HG03342 (cell line): ENCODE measurements at regions not wholly inside any gene's neighbourhood (a gene's known extent, or its start where the extent isn't known, plus 50 kb on each side); places are given as distances from the start of the nearest gene placed in this dataset.

ENCODE experiments used
- ATAC-seq: cut with Tn5 transposase; IDR thresholded peaks from one replicate; pipeline ENCODE4 v1.9.1; 2021; ENCODE audit warnings: mild to moderate bottlenecking, moderate library complexity; ENCODE audit not compliant: unreplicated experiment

- no peak for ATAC-seq
These were observed 474.8 kb upstream of the TBX3 start for GRCh38 chr12:115158816-115159215.

- no peak for ATAC-seq
These were observed 472.0 kb upstream of the TBX3 start for GRCh38 chr12:115155665-115156645.

GRCh38 chr12:115149685-115150378 lies 465.9 kb upstream of the TBX3 start:
- no peak for ATAC-seq

GRCh38 chr12:115149279-115149678 lies 465.3 kb upstream of the TBX3 start:
- no peak for ATAC-seq

GRCh38 chr12:115147916-115148315 lies 463.9 kb upstream of the TBX3 start:
- no peak for ATAC-seq

GRCh38 chr12:115146453-115146852 lies 462.5 kb upstream of the TBX3 start:
- ATAC-seq, result no peak

- no peak for ATAC-seq
These were observed 460.4 kb upstream of the TBX3 start for GRCh38 chr12:115144425-115144824.

GRCh38 chr12:115140981-115141655 lies 457.1 kb upstream of the TBX3 start:
- no peak for ATAC-seq

- no peak for ATAC-seq
These were observed 454.0 kb upstream of the TBX3 start for GRCh38 chr12:115137812-115138521.

GRCh38 chr12:115135800-115136211 lies 451.8 kb upstream of the TBX3 start:
- ATAC-seq, result no peak

- ATAC-seq, result no peak
These were observed 450.3 kb upstream of the TBX3 start for GRCh38 chr12:115134298-115134697.

- ATAC-seq, result no peak
These were observed 448.9 kb upstream of the TBX3 start for GRCh38 chr12:115132905-115133304.

GRCh38 chr12:115132145-115132544 lies 448.2 kb upstream of the TBX3 start:
- ATAC-seq, result no peak

- ATAC-seq, result no peak
These were observed 445.8 kb upstream of the TBX3 start for GRCh38 chr12:115129727-115130126.

- no peak for ATAC-seq
These were observed 437.1 kb upstream of the TBX3 start for GRCh38 chr12:115121053-115121452.

- ATAC-seq, result no peak
These were observed 434.3 kb upstream of the TBX3 start for GRCh38 chr12:115118177-115118724.

- ATAC-seq, result no peak
These were observed 430.2 kb upstream of the TBX3 start for GRCh38 chr12:115114140-115114539.

- ATAC-seq, result no peak
These were observed 425.9 kb upstream of the TBX3 start for GRCh38 chr12:115109863-115110262.

- no peak for ATAC-seq
These were observed 424.4 kb upstream of the TBX3 start for GRCh38 chr12:115108129-115109100.
